GM12875 (cell line): ENCODE measurements at regions not wholly inside any gene's neighbourhood (a gene's known extent, or its start where the extent isn't known, plus 50 kb on each side); places are given as distances from the start of the nearest gene placed in this dataset.
"Not testable (repeated sequence)": the region's sequence is repeated elsewhere in the genome, so short reads cannot be mapped to it uniquely, and the experiment has no call there.

Source experiments
- H3K4me3 ChIP-seq: one replicate; pipeline ENCODE4 v1.5.1; 2011; ENCODE audit warnings: low read depth, low read length, control low read depth
- CTCF ChIP-seq: IDR thresholded peaks from 2 replicates; pipeline ENCODE4 v1.5.1; 2011; ENCODE audit warnings: low read depth, mild to moderate bottlenecking, control low read depth, inconsistent platforms, low read length, moderate library complexity, borderline replicate concordance; ENCODE audit not compliant: insufficient read depth

GRCh38 chr9:7452378-7452777 is 347.2 kb downstream of the DMAC1 start:
- TF ChIP-seq CTCF, result no peak

GRCh38 chr9:7451062-7451461 is 348.5 kb downstream of the DMAC1 start:
- no peak overlapping the region for H3K4me3 ChIP-seq
- TF ChIP-seq CTCF, result no peak

More at GRCh38 chr9:7452378-7452777, 347.2 kb downstream of the DMAC1 start:
- no peak overlapping the region for H3K4me3 ChIP-seq

GRCh38 chr9:7443541-7443940 is 356.0 kb downstream of the DMAC1 start:
- H3K4me3 ChIP-seq, result no peak overlapping the region
- TF ChIP-seq CTCF, result no peak

DNA sequence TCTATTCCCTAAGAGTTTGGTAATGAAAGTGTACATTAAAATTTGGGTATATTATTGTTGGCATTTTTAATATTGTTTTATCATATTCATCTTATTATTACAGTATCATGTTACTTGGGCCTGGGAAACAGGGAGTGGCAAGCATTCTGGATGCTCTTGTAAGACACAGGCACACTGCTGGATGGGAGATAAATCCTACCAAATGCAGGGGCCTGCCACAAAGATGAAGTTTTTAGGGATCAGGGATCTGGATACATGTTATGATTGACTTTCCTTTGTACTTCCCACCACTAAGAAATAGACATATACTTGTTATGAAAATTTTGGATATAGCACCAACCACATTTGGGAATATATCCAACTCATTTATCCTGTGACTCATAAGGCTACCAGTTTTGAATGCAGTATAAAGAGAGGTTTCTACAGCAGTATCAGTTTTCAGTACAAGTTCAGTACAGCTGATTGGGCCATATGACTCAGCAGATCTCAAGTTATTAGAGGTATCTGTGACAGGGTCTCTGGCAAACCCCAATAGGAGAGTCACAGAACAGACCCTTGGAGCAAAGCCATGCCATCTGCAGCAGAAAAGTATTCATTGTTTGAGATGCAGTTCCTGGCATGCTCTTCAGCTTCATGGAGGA is 360.1 kb downstream of the DMAC1 start:
- no peak overlapping the region for H3K4me3 ChIP-seq
- TF ChIP-seq CTCF, result no peak

DNA sequence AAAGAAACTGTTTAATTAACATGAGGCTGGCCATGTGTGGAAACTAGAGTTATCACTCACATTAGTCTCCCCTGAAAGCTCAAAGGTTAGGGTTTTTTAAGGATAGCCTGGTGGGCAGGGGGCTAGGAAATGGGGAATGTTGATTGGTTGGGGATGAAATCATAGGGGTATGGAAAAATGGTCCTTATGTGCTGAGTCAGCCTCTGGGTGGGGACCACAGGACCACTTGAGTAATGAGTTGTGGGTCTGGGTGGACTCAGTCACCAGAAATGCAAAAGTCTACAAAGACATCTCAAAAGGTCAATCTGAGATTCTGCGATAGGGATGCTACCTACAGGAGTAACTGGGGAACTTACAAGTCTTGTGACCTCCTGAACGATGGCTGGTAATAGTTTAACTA is 362.8 kb downstream of the DMAC1 start:
- no peak for TF ChIP-seq CTCF

GRCh38 chr9:7433508-7434292 is 365.9 kb downstream of the DMAC1 start:
- H3K4me3 ChIP-seq, result no peak overlapping the region
- TF ChIP-seq CTCF, result no peak

More for the DNA sequence above, 362.8 kb downstream of the DMAC1 start:
- H3K4me3 ChIP-seq, result no peak overlapping the region

DNA sequence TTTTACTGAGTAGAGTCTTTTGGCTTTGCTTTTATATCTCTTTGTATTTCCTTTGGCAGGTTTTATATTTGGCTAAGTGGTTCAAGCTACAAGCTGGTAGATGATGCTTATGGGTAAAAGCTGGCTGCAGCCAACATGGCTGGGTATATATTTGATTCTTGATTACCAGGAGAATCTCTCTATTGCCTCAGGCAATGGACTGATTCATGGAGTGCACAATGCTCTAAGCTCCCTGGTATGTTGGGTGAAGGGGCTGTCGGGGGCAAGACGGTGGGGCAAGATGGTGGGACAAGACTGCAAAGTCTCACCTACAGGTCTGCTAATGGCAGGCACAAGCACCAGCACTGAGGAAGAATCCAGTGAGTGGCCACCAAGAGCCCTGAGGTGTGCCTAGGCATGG is 366.6 kb downstream of the DMAC1 start:
- TF ChIP-seq CTCF, result no peak
- H3K4me3 ChIP-seq, result no peak overlapping the region

- not testable (repeated sequence) for H3K4me3 ChIP-seq
These were observed 382.2 kb downstream of the DMAC1 start for GRCh38 chr9:7417397-7417796.
